ENCODE measurements at regions not wholly inside any gene's neighbourhood (a gene's known extent, or its start where the extent isn't known, plus 50 kb on each side); places are given as distances from the start of the nearest gene placed in this dataset.
"Not testable (repeated sequence)": the region's sequence is repeated elsewhere in the genome, so short reads cannot be mapped to it uniquely, and the experiment has no call there.

DNA sequence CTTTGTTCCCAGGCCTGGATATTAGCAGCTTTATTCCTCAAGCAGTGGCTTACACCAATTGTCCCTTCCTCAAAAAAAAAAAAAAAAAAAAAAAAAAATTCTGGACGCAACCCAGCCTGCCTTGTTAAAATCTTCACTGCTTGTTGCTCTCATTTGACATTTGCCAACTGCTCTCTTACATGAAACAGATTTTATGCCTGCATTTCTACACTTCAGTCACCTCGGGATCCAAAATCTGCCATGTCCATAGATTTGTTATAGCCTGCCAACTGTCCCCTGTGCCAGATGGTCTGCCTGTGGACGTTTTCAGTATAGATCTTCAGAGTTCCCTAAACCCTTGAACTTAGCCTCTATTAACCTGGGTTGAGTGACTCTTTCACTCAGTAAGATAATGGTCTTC, 651.5 kb downstream of the FSCB start:
- DNase-seq (ENCODE audit: low read depth) = no peak

DNA sequence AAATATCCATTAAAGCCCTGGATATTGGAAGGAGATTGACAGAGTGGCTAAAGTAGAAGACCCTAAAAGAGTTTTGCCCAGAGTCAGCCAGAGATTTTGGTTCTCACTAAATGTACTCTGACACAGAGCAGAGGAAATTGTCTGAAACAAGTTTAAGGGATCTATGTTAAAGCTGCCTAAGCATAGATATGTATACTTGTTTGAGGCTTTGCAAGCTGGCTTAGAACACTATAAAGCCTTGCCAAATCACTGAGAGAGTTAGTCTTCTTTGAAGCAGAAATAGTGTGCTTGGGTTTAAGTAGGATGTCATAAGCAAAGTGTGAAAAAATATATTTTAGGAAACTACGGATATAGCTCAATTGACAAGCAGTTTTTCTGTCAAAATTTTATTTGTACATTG, 653.5 kb downstream of the FSCB start:
- no peak for DNase-seq (ENCODE audit: low read depth)

DNA sequence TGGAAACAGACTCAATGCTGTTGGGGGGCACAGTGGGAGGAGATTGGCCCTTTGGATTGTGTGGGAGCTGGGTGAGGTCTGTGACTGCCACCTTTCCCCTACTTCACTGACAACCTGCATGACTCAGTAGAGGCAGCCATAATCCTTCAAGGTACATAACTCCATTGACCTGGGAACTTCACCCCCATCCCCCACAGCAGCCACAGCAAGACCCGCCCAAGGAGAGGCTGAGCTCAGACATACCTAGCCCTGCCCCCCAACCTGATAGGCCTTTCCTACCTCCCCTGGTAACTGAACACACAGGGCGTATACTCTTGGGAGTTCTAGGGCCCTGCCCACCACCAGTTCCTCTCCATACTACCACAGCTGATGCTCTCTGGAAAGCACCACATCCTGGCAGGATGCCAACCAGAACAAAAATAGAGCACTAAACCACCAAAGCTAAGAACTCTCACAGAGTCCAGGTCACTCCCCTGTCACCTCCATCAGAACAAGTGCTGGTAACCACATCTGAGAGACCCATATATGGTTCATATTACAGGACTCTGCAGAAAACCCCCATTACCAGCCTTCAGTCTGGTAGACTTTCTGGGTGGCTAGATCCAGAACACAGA, 703.9 kb downstream of the FSCB start:
- DNase-seq (ENCODE audit: low read depth) = no peak

DNA sequence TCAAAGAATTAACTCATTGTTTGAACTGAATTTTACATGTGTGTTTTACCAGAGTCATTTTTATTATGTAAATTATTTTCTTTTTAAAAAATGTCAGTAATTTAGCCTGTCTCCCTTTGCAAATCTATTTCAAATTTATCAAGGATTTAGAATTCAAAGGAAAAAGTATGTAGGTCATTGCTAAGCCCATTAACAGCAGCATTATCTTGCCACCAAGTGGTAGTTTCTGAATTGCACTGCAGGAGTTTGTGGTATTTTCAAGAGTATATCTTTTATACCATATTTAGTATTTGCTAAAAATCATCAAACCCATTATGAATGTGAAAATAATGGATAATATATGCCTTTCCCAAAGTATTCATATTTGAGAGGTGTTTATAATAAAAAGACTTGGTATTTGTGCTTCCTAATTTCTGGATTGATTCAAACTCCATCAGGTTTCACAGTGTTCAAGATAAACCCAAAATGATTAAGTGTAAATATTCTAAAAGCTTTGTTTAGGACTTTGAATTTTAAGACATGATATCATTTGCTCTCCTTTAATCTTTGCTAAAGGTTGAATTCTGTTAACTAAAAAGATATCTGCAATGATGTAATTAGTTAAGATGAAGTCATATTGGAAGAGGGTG, 711.4 kb downstream of the FSCB start:
- DNase-seq (ENCODE audit: low read depth) = peak; percentile 34

DNA sequence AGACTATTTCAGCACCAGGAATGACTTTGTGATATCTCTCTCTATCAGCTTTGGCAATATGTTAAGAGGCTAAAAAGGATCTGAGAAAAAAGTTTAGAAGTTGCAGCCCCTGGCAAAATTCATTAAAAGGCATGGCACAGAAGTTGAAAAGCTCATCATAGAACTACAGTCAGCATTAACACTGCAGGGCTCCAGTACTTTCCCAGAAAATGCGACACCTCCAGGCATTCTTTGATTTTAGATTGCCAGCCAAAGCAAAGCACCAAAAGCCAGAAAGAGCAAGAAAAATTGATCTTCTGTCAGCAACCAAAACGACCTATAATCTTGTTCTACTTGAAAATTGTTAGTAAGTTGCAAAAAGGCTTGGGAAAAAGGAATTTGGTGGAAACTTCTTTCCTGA, 713.5 kb downstream of the FSCB start:
- DNase-seq (ENCODE audit: low read depth) = no peak

DNA sequence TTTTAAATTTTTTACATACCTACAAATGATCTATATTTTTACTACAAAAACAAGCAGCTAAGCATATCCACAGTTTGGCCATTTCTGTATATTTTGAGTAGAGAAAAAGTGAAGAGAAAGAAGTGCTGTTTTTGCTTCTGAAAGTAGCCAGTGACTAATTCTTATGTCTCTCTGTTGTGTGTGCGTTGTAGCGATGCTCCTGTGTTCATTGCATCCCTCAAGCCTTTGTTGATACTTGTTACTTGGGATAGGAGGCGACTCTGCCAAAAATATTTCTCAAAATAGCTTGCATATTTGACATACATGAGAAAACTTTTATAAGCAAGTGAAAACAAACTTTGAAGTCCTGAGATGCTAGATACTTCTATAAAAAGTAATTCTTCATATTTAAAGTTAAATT, 714.1 kb downstream of the FSCB start:
- DNase-seq (ENCODE audit: low read depth) = no peak

DNA sequence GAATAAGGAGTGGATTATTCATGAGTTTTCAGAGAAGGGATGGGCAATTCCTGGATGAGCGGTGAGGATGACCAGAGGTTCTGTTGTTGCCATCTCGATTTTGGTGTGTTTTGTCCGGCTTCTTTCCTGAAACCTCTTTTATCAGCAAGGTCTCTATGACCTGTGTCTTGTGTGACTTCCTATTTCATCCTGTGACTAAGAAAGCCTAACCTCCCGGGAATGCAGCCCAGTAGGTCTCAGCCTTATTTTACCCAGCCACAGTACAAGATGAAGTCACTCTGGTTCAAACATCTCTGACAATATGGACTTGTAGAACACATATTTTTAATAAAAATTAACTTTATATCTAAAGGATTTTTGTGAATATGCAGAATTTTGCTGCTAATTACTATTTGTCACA, 716.4 kb downstream of the FSCB start:
- no peak for DNase-seq (ENCODE audit: low read depth)

DNA sequence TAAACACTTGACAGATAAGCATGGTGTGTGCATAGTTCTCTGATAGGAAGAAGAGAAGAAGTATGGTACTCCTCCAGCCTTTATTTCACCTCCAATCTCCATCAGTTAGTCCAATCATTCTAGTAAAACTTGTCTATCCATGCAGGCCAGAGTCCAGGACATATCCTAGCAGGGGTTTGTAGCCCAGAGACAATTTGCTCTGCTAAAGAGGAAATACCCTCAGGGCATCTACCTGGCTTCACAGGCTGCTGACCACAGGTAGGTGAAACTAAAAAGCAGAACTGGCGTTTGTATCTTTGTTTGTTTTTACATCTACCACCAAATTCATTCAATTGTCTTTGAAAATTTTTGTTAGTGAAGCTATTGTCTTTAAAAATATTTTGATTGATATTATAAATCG, 717.6 kb downstream of the FSCB start:
- DNase-seq (ENCODE audit: low read depth) = no peak

DNA sequence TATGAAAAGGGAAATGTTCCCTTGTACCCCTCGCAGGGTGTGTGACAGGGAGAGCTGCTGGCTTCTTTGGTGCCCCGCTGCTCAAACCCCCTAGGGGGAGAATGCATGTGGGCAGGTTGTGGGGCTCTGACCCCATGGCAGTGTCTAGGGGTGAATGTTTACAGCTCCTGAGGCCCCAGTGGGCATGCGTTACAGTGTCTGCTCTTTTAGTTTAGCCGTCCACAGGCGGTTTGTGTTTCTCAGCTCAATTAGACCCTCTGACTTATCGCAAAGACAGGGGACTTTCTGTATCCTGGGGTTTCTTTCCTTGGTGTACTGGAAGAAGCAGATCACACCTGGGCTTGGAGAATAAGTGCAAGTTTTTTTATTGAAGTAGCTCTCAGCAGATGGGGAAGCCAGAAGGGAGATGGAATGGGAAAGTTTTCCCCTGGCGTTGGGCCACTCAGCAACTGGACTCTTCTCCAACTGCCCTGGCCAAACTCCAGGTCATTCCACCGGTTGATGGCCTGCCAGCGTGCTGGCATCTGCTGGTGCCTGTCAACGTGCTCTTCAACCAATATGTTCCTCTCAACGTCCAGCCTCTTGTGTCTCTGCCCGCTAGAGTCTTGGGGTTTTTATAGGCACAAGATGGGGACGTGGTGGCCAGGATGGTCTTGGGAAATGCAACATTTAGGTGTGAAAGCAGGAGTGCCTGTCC, 720.9 kb downstream of the FSCB start:
- no peak for DNase-seq (ENCODE audit: low read depth)

DNA sequence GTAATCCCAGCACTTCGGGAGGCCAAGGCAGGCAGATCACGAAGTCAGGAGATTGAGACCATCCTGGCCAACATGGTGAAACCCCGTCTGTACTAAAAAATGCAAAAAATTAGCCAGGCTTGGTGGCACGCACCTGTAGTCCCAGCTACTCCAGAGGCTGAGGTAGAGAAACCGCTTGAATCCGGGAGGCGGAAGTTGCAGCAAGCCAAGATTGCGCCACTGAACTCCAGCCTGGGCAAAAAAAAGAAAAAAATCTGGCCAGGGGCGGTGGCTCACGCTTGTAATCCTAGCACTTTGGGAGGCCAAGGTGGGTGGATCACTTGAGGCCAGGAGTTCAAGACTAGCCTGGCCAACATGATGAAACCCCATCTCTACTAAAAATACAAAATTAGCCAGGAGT, 722.7 kb downstream of the FSCB start:
- DNase-seq (ENCODE audit: low read depth) = not testable (repeated sequence)

DNA sequence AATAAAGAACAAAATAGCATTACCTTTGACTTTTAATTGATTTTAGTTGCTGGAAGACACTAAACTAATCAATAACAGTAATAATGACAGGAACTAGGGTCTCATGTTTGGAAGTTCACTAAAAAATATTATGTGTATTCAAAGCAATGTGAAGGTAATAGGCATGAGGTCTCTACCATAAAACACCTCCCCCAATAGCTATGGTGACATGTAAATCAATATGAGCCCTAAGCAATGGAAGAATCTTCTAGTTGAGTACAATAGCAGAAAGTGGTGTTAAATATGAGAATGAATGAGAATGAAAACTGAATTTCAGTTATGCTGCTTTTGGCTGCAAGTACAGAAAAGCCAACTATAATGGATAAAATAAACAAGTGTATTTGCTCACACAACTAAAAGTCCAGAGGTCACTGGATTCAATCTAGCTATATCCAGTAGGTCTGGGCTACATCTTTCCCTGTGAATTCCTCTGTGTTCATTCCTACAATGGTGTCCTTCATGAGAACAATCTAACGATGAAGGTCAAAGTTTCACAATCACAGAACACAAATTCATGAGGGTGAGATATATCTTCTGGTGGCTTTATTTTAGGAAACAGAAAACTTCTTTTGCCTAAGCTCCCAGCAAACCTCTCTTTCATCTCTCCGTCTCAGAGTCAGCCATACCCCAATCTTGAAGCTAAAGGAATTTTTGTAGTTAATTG, 728.0 kb downstream of the FSCB start:
- no peak for DNase-seq (ENCODE audit: low read depth)

DNA sequence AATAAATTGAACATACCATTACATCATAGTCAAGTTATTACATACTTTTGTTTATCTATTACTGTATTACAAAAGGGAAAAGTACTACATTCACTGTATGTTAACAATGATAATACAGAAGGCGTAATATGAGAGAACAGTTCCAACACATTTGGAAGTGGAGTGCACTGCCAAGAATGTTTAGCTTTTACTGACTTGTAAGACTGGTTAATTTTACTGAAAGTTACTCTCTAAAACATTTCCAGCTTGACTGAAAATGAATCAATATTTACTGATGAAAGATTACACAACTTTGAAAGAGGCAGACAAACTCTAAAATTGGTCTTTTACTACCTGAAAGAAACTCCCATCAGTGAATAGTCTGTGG, 728.5 kb downstream of the FSCB start:
- DNase-seq (ENCODE audit: low read depth) = no peak

DNA sequence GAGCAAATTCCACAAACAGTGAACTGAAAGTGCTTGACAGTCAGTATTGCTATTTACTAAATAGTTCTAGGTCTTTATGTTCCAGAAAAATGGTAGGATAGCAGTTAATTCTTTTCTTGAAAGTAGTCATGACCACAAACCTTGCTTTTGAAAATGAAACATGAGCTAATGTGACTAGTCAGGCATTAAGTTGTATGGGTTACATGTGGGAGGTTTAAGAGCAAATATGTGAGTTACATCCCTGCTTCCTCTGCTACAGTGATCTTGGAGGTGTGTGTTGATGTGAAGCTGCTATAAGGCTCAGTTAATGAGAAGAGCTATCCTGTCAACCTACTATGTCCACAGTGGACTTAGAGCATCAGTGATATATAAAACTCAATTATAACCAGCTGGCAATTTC, 741.6 kb downstream of the FSCB start:
- DNase-seq (ENCODE audit: low read depth) = peak; percentile 38

DNA sequence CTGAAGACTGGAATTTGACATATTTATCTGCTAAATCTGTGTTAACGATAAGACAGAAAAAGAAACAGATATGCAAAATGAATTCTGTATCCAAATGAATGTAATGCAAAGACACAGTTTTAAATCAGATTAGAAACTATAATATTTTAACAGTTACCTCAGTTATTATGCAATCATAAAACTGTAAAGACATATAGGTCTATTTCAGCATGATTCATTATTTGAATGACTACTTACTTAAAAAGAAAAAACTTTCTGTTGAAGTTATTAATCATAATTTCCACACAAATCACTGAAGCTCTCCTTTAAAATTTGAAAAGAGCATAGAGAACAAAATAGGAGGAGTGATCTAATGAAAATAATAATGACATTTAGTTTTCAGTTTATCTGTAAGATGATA, 742.6 kb downstream of the FSCB start:
- DNase-seq (ENCODE audit: low read depth) = no peak

DNA sequence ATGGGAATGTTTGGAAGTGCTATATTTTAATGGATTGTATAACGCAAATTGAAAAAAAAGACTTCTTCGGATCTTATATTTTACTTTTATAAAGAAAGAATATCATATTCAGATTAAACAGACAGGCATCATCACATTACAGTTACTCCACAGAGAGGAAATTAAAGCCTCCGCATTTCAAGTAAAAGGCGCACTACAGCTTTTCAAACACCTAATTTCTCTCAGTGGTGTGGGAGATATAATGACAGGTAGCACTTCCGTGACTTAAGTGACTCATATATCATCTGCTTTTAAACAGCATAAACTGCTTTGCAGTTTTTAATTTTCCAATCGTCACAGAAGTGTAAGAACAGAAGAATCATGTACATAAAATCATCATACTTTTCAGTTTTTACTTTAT, 751.4 kb downstream of the FSCB start:
- no peak for DNase-seq (ENCODE audit: low read depth)

DNA sequence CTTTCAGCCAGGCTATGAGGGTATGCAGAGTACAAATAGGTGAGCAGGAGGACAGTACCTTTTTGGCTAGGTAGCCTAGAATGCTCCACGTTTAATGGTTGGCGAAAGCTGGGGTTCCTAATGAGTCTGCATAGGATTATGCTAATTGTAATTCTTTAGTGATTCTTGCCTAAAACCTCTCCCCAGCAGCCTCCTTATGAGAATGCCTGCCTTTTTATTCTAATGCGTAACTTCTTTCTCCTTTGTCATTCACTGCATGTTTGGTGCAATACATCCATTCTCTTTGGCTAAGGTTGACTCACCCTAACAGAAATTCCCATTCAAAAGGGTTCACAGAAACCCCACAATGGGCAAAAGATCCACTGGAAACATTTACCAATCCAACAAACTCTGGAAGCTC, 752.2 kb downstream of the FSCB start:
- DNase-seq (ENCODE audit: low read depth) = no peak

DNA sequence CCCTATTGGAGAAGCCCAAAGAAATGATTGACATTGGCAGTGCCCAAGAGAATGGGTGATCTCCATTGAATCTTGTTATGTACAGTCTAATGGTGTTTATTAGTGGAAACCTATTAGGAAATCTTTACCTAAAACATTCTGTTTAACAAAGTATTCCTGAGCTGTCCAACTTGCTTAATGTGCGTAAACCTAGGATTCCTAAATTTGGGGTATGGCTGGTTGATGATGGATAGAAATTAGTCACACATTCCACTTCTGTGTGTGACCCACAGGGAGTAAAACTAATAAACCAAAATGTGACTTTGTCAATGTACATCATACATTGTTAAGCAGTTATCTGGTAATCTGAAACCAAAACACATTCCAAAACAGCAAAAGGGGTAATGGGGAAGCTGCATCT, 761.3 kb downstream of the FSCB start:
- no peak for DNase-seq (ENCODE audit: low read depth)

DNA sequence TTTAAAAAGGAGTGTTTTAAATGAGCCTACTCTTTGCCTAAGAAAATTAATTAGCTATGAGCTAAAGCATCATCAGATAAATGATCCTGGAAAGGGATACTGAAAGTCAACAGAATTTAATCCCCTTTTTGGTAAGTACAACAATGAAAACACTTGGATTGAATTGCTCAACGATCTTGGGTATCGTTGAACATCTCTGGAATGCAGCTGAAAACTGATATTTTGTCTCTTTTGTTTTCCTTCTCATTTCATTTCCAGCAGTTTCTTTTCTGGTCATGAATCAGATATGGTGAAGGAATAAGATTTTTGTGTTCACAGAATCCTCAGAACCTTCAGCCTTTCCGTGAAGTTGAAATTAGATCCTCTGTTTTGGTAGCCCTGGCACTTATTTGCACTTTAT, 771.2 kb downstream of the FSCB start:
- DNase-seq (ENCODE audit: low read depth) = peak; percentile 10

DNA sequence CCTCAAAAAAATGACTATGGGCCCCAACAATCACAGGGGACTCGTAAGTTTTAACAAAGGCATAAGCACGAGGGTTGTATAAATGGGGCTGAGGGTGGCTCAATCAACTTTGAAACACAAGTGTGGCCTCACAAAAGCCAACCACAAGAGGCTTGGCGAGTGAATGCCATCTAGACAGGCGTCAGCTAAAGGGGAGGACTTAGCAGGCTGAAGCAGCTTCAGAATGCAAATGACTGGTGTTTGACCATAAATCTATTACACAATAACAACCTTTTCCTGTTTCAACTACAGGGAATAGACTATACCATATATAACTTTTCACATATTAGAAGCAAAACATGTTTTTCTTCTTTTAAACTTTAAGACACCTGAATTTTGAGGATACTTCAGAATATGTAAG, 777.9 kb downstream of the FSCB start:
- peak; percentile 1 for DNase-seq (ENCODE audit: low read depth)

DNA sequence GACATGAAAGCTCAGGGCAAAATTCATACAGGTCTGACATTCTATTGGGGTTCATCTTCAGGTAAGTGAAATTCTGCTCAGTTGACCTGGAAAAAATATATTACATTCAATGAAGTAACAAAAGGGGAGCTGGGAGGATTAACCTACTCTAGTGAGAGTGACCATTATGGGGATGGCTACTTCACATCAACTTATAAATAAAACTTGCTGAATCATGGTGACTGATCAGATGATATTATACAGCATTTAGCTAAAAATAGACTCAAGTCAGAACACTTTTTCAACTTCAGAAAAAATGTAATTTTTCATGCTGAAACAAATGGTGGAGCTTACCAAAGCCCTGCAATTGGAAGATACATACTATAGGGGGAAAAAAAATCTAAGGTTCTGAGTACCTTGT, 800.2 kb downstream of the FSCB start:
- peak; percentile 29 for DNase-seq (ENCODE audit: low read depth)

DNA sequence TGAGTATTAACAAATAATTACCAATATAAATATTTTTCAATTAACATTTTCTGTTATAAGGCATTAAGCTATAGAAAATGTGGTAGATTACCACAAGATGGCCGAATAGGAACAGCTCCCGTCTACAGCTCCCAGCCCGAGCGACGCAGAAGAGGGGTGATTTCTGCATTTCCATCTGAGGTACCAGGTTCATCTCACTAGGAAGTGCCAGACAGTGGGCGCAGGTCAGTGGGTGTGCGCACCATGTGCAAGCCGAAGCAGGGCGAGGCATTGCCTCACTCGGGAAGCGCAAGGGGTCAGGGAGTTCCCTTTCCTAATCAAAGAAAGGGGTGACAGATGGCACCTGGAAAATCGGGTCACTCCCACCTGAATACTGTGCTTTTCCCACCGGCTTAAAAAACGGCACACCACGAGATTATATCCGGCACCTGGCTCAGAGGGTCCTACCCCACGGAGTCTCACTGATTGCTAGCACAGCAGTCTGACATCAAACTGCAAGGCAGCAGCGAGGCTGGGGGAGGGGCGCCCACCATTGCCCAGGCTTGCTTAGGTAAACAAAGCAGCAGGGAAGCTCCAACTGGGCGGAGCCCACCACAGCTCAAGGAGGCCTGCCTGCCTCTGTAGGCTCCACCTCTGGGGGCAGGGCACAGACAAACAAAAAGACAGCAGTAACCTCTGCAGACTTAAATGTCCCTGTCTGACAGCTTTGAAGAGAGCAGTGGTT, 808.4 kb downstream of the FSCB start:
- DNase-seq (ENCODE audit: low read depth) = not testable (repeated sequence)

DNA sequence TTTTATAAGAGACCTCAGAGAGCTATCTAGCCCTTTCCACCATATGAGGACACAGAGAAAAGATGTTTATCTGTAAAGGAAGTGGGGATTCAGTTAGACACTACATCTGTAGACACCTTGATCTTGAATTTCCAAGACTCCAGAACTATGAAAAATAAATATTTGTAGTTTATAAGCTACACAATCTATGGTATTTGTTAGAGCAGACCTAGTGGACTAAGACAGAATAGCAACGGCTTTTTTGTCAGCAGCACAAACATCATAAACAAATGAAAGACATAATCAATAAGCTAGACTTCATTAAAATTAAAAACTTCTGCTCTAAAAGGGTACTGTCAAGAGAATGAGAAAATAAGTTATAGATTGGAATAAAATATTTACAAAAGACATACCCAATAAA, 810.1 kb downstream of the FSCB start:
- no peak for DNase-seq (ENCODE audit: low read depth)

DNA sequence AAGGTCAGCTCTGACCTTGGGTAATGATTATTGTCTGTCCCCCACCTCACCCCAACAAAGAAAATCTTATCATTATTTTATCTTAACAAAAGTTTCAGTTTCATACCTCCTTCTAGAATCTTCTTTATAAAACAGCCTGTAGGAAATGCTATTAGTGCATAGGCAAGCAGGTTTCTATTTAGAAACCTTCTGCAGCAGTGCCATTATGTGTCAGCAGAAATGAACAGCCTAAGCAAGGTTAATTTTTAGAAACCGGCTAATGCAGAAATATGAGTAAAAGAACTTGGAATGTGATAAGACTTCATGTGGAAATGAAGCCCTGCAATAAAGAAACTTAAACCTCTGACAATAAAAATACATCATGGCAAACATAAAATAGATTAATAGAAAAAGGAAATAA, 814.4 kb downstream of the FSCB start:
- DNase-seq (ENCODE audit: low read depth) = peak; percentile 42
